Common myeloid progenitor, CD34-positive (primary cell): ENCODE measurements at regions not wholly inside any gene's neighbourhood (a gene's known extent, or its start where the extent isn't known, plus 50 kb on each side); places are given as distances from the start of the nearest gene placed in this dataset.
A peak's percentile ranks its signal among the peaks of the same experiment; 100 is the strongest.

ENCODE experiments used
- CTCF ChIA-PET: fragments of 350-600 bp; sonication (Branson Sonifier 250); formaldehyde crosslinking; loops from one replicate; lab custom pipeline; 2021; ENCODE audit warnings: antibody characterized with exemption; lab: Charles Lee
- POLR2A ChIA-PET: fragments of 350-600 bp; sonication (Branson Sonifier 250); formaldehyde crosslinking; loops from one replicate; lab custom pipeline; 2021; ENCODE audit warnings: antibody characterized with exemption; lab: Charles Lee
- DNase-seq, 3 donors: peaks; one replicate each; pipeline versions ENCODE4 v3.0.0 to v3.0.0-alpha.2; 2013
- H3K27ac ChIP-seq, 2 experiments: 1 replicate in 1 of 2; 2 replicates in 1 of 2; pipeline ENCODE4 v1.7.0; 2013; ENCODE audit warnings: inconsistent platforms in 2 of 2, low read length in 2 of 2, mild to moderate bottlenecking in 2 of 2, low read depth in 1 of 2, moderate library complexity in 1 of 2; ENCODE audit not compliant: severe bottlenecking in 2 of 2, insufficient read depth in 1 of 2, poor library complexity in 1 of 2
- H3K27me3 ChIP-seq, 5 experiments: replicated peaks in 2 of 5; 1 replicate in 3 of 5; 2 replicates in 2 of 5; pipeline versions ENCODE4 v1.6.1 to v1.7.0; 2013; ENCODE audit warnings: low read length in 4 of 5, mild to moderate bottlenecking in 2 of 5, moderate library complexity in 2 of 5, inconsistent platforms in 1 of 5; ENCODE audit not compliant: insufficient read depth in 5 of 5, control insufficient read depth in 4 of 5
- H3K36me3 ChIP-seq, 4 experiments: 1 replicate in 2 of 4; 2 replicates in 2 of 4; pipeline versions ENCODE4 v1.6.1 to v1.7.0; 2013; ENCODE audit warnings: low read length in 3 of 4, control low read depth in 1 of 4, mild to moderate bottlenecking in 1 of 4; ENCODE audit not compliant: control insufficient read depth in 4 of 4, insufficient read depth in 4 of 4
- H3K4me1 ChIP-seq, 4 experiments: 1 replicate in 3 of 4; 2 replicates in 1 of 4; pipeline versions ENCODE4 v1.6.1 to v1.7.1; 2013; ENCODE audit warnings: low read length in 3 of 4, mild to moderate bottlenecking in 3 of 4, control low read depth in 1 of 4, inconsistent platforms in 1 of 4, moderate library complexity in 1 of 4; ENCODE audit not compliant: control insufficient read depth in 4 of 4, insufficient read depth in 4 of 4; ENCODE audit errors: control extremely low read depth in 1 of 4
- H3K4me3 ChIP-seq, 7 experiments: 1 replicate in 4 of 7; 2 replicates in 3 of 7; pipeline versions ENCODE4 v1.5.1 to v1.7.0; 2013; ENCODE audit warnings: mild to moderate bottlenecking in 7 of 7, low read length in 6 of 7, moderate library complexity in 6 of 7, inconsistent platforms in 2 of 7, low read depth in 2 of 7, control low read depth in 1 of 7; ENCODE audit not compliant: insufficient read depth in 4 of 7, control insufficient read depth in 1 of 7; ENCODE audit errors: extremely low read depth in 1 of 7
- H3K9me3 ChIP-seq, 5 experiments: 1 replicate in 4 of 5; 2 replicates in 1 of 5; pipeline versions ENCODE4 v1.6.1 to v1.7.1; 2013; ENCODE audit warnings: low read length in 4 of 5, mild to moderate bottlenecking in 2 of 5, inconsistent platforms in 1 of 5, low read depth in 1 of 5, moderate library complexity in 1 of 5; ENCODE audit not compliant: control insufficient read depth in 4 of 5, insufficient read depth in 2 of 5; ENCODE audit errors: control extremely low read depth in 1 of 5
- WGBS: methylation state at CpG from one replicate; pipeline ENCODE4 v1.1.5; 2013; ENCODE audit not compliant: insufficient coverage; 5-methylcytosine and 5-hydroxymethylcytosine counted together

DNA sequence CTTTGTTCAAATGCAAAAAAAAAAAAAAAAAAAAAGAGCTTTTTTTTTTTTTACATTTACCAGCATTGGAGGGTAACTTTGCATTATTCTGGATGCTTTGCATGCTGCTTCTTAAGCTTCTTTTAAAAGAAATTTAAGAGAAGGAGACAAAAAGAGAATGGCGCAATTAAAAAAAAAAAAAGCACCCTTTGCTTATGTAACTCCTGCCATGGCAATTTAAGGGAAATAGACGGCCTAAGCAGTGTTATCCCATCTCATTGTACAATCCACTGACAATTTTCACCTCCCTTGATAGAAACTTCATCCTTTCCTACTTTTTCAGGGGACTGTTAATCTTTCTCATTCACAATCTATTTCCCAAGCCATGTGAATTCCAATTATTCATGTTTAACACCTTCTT, 129.8 kb downstream of the KCTD12 start:
- CTCF ChIA-PET: no interaction called here
- WGBS: 90% methylated on average over 2 of the region's 2 CpGs
- Histone ChIP-seq H3K4me3 (no peak overlapping the region), H3K27me3 (no peaks in the 10 kb centered on the region), H3K4me1 (peaks cover 0 to 2% (median 1%) of the 10 kb centered on the region in 4 experiments), H3K27ac (no peak overlapping the region), H3K9me3 (no peaks in the 10 kb centered on the region), H3K36me3 (no peaks in the 10 kb centered on the region)
- POLR2A ChIA-PET: no interaction called here
- DNase-seq: no peak

DNA sequence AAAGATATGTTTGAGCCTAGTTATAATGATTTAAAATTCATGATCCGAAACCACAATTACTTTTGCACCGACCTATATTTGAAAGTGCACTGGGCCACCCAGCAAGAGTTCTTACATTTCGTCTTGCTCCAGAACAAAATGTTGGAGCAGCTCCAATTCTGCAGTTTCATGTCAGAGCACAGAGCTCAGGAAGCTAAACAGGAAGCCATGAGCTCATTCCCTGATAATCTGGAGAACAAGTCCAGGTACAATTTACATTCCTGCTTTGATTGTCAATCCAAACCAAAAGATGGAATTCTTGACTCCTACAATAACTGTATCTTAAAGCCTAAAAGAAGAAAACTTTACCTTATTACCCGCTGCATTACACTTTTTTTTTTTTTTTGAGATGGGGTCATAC, 131.8 kb downstream of the KCTD12 start:
- ChIA-PET CTCF (interaction anchor here (0.6 to 1.4 kb wide), 3 partner anchors 12 to 51 kb away, joined by 3 to 7 read pairs (median 5); no protein-coding TSS in a partner anchor), POLR2A (no interaction called here)
- Histone ChIP-seq H3K4me3 (no peak overlapping the region), H3K9me3 (no peaks in the 10 kb centered on the region), H3K27ac (no peak overlapping the region), H3K4me1 (peaks cover 0 to 17% (median 5%) of the 10 kb centered on the region in 4 experiments), H3K36me3 (no peaks in the 10 kb centered on the region), H3K27me3 (no peaks in the 10 kb centered on the region)
- 60% methylated on average over 4 of the region's 4 CpGs for WGBS
- DNase-seq: peak in 1 of 3 donors; percentile 11

DNA sequence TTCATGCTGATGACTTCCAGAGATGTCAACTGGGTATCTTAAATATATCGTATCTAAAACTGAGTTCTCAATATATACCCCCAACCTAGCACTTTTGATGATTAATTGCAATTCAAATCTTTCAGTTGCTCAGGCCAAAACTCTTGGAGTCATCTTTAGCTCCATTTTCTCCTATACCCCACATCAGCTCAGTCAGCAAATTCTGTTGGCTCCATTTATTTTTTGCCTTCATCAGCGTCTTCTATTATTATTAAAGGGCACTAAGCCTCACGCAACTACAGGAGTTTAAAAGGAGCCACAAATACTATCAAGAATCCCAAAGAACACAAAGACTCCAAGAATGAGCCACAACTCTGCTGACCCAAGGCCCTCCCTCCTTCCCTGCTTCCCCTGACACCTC, 134.9 kb downstream of the KCTD12 start:
- no peaks in the 10 kb centered on the region for H3K27me3 ChIP-seq
- no peak overlapping the region for H3K27ac ChIP-seq
- no peaks in the 10 kb centered on the region for H3K36me3 ChIP-seq
- ChIA-PET CTCF (interaction anchor here (1.0 kb wide), 1 partner anchor 19 kb away, joined by 3 read pairs; no protein-coding TSS in a partner anchor), POLR2A (no interaction called here)
- no peaks in the 10 kb centered on the region for H3K9me3 ChIP-seq
- H3K4me1 ChIP-seq: peaks cover 0 to 20% (median 5%) of the 10 kb centered on the region in 4 experiments
- WGBS: 90% methylated on average over 3 of the region's 3 CpGs
- DNase-seq: no peak
- H3K4me3 ChIP-seq: no peak overlapping the region

DNA sequence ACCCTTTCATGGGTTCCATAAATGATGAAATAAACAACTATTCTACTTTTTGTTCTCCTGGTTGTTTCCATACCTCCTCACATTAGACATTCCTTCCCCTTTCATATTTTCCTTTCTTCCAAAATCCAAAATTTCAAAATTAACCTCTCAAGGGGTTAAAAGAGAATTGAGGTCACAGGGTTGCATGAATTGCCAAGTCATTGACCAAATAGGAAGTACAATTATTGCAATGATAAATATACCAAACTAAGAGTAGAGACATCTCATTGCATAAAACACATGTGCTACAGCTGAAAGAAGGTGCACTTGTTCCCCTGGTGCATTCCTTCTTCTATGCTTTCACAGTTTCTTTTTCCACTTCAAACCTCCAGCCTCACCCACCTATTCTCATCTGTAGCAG, 136.1 kb downstream of the KCTD12 start:
- CTCF ChIA-PET: interaction anchor here (1.0 kb wide), 1 partner anchor 20 kb away, joined by 3 read pairs; no protein-coding TSS in a partner anchor
- no peak overlapping the region for H3K27ac ChIP-seq

DNA sequence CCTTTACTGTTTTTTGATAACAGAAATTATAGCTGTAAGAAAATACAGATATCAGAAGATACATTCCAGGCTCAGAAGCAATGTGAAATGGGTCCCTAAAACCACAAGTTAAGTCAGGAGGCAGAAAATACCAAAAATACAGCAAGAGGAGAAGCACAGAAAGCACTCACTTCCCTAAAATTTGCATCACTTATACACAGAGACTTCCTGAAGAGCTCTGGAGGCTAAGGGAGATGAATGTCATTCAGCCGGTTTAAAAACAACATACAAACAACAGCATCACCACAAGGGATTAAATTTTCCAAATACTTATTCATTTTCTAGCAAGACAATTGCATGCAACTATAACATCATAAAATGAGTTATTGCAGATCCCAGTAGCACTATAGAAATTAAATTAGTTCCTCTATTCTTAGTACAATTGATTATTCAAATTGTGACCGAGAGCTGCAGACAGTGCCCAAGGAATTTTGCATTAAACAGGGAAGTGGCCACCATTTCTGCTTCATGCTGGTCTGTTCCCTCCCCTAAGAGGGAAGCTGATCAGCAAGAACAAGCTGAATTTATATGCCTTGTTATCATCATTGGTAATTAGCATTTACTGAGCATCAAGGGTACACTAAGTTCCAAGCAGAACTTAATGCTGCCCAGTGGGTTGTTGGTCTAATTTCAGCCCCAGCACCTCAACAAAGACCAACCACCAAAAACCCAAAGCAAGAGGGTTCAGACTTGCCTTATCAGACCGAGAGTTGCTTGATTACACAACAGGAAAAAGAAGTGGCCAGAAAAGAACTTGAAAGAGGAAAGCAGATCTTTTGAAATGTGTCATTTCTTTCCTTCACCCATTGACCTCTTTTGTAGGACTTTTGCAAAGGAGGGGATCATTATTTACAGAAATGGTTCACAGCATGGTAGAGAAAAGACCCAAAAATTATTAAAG, 140.7 kb downstream of the KCTD12 start:
- Histone ChIP-seq H3K9me3 (peaks cover 0 to 23% (median 6%) of the 10 kb centered on the region in 5 experiments), H3K27me3 (no peaks in the 10 kb centered on the region), H3K27ac (peak overlapping the region in 1 of 2 experiments; percentile 25), H3K36me3 (no peaks in the 10 kb centered on the region), H3K4me3 (peak overlapping the region in 3 of 7 experiments; percentile 4 to 37 (median 14)), H3K4me1 (peaks cover 7 to 29% (median 16%) of the 10 kb centered on the region in 4 experiments)
- DNase-seq: peak; percentile 38 to 81 (median 69)
- 0% methylated on average over 3 of the region's 3 CpGs for WGBS
- POLR2A ChIA-PET: no interaction called here
- CTCF ChIA-PET: interaction anchor here (1.0 to 1.4 kb wide), 2 partner anchors 12 to 18 kb away, joined by 3 to 5 read pairs; no protein-coding TSS in a partner anchor

More for the DNA sequence above, 136.1 kb downstream of the KCTD12 start:
- no peaks in the 10 kb centered on the region for H3K27me3 ChIP-seq
- DNase-seq: peak in 2 of 3 donors; percentile 43 to 47
- H3K36me3 ChIP-seq: no peaks in the 10 kb centered on the region
- H3K4me3 ChIP-seq: no peak overlapping the region
- H3K9me3 ChIP-seq: no peaks in the 10 kb centered on the region
- POLR2A ChIA-PET: no interaction called here
- H3K4me1 ChIP-seq: peaks cover 7 to 30% (median 14%) of the 10 kb centered on the region in 4 experiments

DNA sequence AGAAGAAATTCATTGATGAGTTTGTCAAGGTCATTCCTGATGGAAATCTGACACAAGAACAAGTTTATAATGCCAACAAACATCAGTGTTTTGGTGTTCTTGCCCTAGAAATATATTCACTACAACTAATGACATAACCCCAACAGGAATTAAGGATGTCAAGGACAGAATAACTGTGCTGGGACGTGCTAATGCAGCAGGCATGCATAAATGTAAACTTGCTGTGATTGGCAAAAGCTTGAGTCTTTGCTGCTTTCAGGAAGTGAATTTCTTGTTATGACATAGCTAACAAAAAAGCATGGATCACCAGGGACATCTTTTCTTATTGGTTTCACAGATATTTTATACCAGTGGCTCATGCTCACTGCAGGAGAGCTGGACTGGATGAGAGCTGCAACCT, 144.6 kb downstream of the KCTD12 start:
- H3K27me3 ChIP-seq: no peaks in the 10 kb centered on the region
- no peaks in the 10 kb centered on the region for H3K36me3 ChIP-seq
- 86% methylated on average over 1 of the region's 1 CpG for WGBS
- no peak overlapping the region for H3K27ac ChIP-seq
- no peak overlapping the region for H3K4me3 ChIP-seq
- peaks cover 6 to 20% (median 13%) of the 10 kb centered on the region in 4 experiments for H3K4me1 ChIP-seq
- ChIA-PET CTCF (no interaction called here), POLR2A (no interaction called here)
- no peak for DNase-seq
- H3K9me3 ChIP-seq: peaks cover 0 to 24% (median 6%) of the 10 kb centered on the region in 5 experiments

DNA sequence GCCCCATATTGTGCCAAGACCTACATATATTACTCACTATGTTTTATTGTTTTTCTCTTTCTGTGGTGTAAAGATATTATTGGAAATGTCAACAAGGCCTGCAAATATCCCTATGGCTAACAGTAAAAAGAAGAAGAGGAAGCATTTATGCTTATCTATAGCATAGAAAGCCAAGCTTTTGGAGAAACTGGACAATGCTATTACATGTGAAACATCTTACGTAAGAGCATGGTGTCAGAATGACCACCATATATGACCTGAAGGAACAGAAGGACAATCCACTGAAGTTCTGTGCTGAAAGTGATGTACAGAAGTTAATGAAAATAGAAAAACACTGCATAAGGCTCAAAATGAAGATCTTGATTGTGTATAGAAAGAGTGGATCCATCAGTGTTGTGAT, 145.2 kb downstream of the KCTD12 start:
- POLR2A ChIA-PET: interaction anchor here (0.6 kb wide), 1 partner anchor 887 kb away, joined by 3 read pairs; no protein-coding TSS in a partner anchor
- H3K27me3 ChIP-seq: no peaks in the 10 kb centered on the region
- H3K4me1 ChIP-seq: peaks cover 5 to 19% (median 12%) of the 10 kb centered on the region in 4 experiments
- CTCF ChIA-PET: no interaction called here
- WGBS: 92% methylated on average over 1 of the region's 1 CpG
- H3K9me3 ChIP-seq: peaks cover 0 to 24% (median 6%) of the 10 kb centered on the region in 5 experiments
- H3K27ac ChIP-seq: no peak overlapping the region
- no peak for DNase-seq
- H3K36me3 ChIP-seq: no peaks in the 10 kb centered on the region
- no peak overlapping the region for H3K4me3 ChIP-seq
